Thymus (tissue), 11 donors: ENCODE measurements at regions not wholly inside any gene's neighbourhood (a gene's known extent, or its start where the extent isn't known, plus 50 kb on each side); places are given as distances from the start of the nearest gene placed in this dataset.

ENCODE experiments used
- DNase-seq, 9 donors: peaks; one replicate each; pipeline ENCODE4 v3.0.0-alpha.2; 2013; ENCODE audit warnings: low spot score in 9 of 9, low read depth in 6 of 9, missing footprints in 1 of 9
- H3K27ac ChIP-seq, 2 donors: one replicate each; pipeline ENCODE4 v1.5.1; 2013; ENCODE audit warnings: control low read depth in 1 of 2, low read depth in 1 of 2, low read length in 1 of 2, mild to moderate bottlenecking in 1 of 2, moderate library complexity in 1 of 2
- H3K27me3 ChIP-seq, 2 donors: one replicate each; pipeline ENCODE4 v1.5.1; 2013; ENCODE audit warnings: low read length in 1 of 2; ENCODE audit not compliant: control insufficient read depth in 2 of 2, insufficient read depth in 1 of 2
- H3K36me3 ChIP-seq, 2 donors: one replicate each; pipeline ENCODE4 v1.5.1; 2013; ENCODE audit warnings: low read length in 1 of 2, mild to moderate bottlenecking in 1 of 2, moderate library complexity in 1 of 2; ENCODE audit not compliant: control insufficient read depth in 2 of 2, insufficient read depth in 2 of 2
- H3K4me1 ChIP-seq, 2 donors: one replicate each; pipeline ENCODE4 v1.5.1; 2013; ENCODE audit warnings: low read length in 2 of 2; ENCODE audit not compliant: control insufficient read depth in 2 of 2, insufficient read depth in 2 of 2
- H3K4me3 ChIP-seq, 2 donors: one replicate each; pipeline ENCODE4 v1.5.1; 2013; ENCODE audit warnings: low read length in 2 of 2, control low read depth in 1 of 2, mild to moderate bottlenecking in 1 of 2
- H3K9me3 ChIP-seq, 2 donors: one replicate each; pipeline ENCODE4 v1.5.1; 2013; ENCODE audit warnings: low read length in 1 of 2, mild to moderate bottlenecking in 1 of 2; ENCODE audit not compliant: control insufficient read depth in 2 of 2, insufficient read depth in 1 of 2
- WGBS: extraction: QIAGEN DNeasy Blood & Tissue Kit; methylation state at CpG from one replicate; pipeline ENCODE4 v1.1.7; 2013; 5-methylcytosine and 5-hydroxymethylcytosine counted together
- donor health status: healthy.

GRCh38 chr6:40754461-40755045 lies 167.4 kb upstream of the LRFN2 start:
- no peak for DNase-seq
- no peak overlapping the region for H3K4me3 ChIP-seq

GRCh38 chr6:40753675-40754448 lies 166.7 kb upstream of the LRFN2 start:
- no peak for DNase-seq
- Histone ChIP-seq H3K4me3 (no peak overlapping the region), H3K27me3 (peaks cover 22 to 63% of the 10 kb centered on the region in 2 donors), H3K4me1 (no peaks in the 10 kb centered on the region), H3K27ac (no peak overlapping the region), H3K36me3 (no peaks in the 10 kb centered on the region), H3K9me3 (no peaks in the 10 kb centered on the region)
- WGBS: 61% methylated on average over 3 of the region's 3 CpGs

More at GRCh38 chr6:40754461-40755045, 167.4 kb upstream of the LRFN2 start:
- 17% methylated on average over 30 of the region's 30 CpGs for WGBS
- Histone ChIP-seq H3K27ac (no peak overlapping the region), H3K9me3 (no peaks in the 10 kb centered on the region), H3K4me1 (no peaks in the 10 kb centered on the region), H3K27me3 (peaks cover 22 to 63% of the 10 kb centered on the region in 2 donors), H3K36me3 (no peaks in the 10 kb centered on the region)

DNA sequence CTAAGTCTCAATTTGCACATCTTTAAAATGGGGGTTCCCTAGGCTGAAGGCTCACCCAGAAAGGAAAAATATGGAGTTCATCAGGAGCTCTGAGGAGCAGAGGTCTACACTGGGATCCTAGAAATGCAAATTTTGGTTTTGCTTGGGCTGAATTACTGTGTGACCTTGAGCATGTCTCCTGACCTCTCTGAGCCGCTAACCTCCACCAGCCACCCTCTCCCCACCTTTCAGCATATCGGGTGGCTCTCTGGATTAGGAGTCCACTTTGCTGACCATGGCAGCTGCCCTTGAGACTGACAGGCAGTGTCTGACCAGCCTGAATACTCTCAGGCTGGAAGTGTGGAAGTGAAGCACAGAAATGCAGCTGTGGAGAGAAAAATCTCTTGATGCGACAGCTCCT lies 165.9 kb upstream of the LRFN2 start:
- Histone ChIP-seq H3K4me3 (no peak overlapping the region), H3K27ac (no peak overlapping the region), H3K4me1 (no peaks in the 10 kb centered on the region), H3K27me3 (peaks cover 22 to 63% of the 10 kb centered on the region in 2 donors), H3K9me3 (no peaks in the 10 kb centered on the region), H3K36me3 (no peaks in the 10 kb centered on the region)
- 96% methylated on average over 3 of the region's 3 CpGs for WGBS
- no peak for DNase-seq

DNA sequence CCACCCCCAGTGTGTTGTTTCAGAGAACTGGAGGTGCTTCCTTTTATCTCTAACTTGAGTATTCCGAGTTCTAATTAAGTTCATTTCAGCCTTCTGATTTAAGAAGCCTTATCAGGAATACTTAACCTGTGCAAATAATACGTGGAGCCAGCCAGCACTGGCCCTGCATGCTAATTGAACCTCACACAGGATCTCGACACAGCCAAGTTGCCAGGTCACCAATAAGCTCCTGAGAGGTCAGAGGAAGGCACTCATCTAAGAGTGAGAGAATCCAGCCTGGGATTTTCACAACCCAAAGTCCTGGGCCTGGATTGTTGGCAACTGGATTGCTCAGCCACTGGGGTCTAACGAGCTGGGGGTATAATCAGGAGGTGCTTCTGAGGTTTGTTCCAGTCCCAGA lies 157.7 kb upstream of the LRFN2 start:
- 73% methylated on average over 4 of the region's 4 CpGs for WGBS
- H3K4me1 ChIP-seq: no peaks in the 10 kb centered on the region
- no peak overlapping the region for H3K27ac ChIP-seq
- no peaks in the 10 kb centered on the region for H3K36me3 ChIP-seq
- H3K4me3 ChIP-seq: no peak overlapping the region
- DNase-seq: no peak
- peaks cover 0 to 5% of the 10 kb centered on the region in 2 donors for H3K27me3 ChIP-seq
- no peaks in the 10 kb centered on the region for H3K9me3 ChIP-seq

GRCh38 chr6:40743690-40744446 lies 156.7 kb upstream of the LRFN2 start:
- no peaks in the 10 kb centered on the region for H3K36me3 ChIP-seq
- H3K4me1 ChIP-seq: no peaks in the 10 kb centered on the region
- DNase-seq: no peak
- H3K27ac ChIP-seq: no peak overlapping the region
- WGBS: 92% methylated on average over 17 of the region's 17 CpGs
- no peak overlapping the region for H3K4me3 ChIP-seq
- H3K9me3 ChIP-seq: no peaks in the 10 kb centered on the region
- H3K27me3 ChIP-seq: peaks cover 0 to 5% of the 10 kb centered on the region in 2 donors

DNA sequence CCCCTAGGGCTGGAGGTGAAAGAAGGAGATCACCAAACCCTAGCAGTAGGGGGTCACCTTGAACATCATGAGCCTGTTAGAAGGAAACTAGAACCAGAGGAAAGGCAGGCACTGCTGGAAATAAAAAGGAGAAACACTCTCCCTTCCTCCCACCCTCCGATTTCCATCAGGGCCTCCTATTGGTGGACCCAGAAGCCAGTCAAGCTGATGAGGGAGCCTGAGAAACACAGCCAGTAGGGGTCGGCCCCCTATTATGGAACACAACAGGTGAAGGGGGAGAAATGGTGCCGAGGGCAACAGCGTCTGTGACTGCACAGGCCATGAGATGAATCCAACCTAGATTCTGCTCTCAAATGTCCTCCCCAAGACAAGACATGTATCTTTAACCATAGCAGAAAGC lies 156.1 kb upstream of the LRFN2 start:
- Histone ChIP-seq H3K27ac (no peak overlapping the region), H3K4me3 (no peak overlapping the region), H3K27me3 (peaks cover 0 to 3% of the 10 kb centered on the region in 2 donors), H3K36me3 (no peaks in the 10 kb centered on the region), H3K9me3 (no peaks in the 10 kb centered on the region), H3K4me1 (no peaks in the 10 kb centered on the region)
- no peak for DNase-seq
- WGBS: 83% methylated on average over 4 of the region's 4 CpGs

DNA sequence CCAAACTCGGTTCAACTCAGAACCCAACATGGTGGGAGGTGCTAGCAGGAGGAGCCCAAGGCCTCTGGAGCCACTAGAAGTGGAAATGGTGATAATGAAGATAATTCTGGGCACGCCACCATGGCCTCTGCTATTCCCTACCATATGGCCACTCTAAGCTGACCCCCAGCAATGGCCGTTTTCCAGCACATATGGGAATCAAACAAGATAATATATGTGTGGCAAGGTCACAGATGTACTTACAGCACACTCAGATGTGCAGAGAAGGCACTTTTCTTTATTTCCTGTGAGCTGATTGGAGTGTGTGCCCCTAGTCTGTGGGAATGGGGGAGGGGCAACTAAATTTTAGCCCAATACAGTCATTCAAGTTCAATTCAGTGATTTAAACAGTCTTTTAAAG lies 153.4 kb upstream of the LRFN2 start:
- WGBS: 85% methylated on average over 3 of the region's 3 CpGs
- H3K4me3 ChIP-seq: no peak overlapping the region

DNA sequence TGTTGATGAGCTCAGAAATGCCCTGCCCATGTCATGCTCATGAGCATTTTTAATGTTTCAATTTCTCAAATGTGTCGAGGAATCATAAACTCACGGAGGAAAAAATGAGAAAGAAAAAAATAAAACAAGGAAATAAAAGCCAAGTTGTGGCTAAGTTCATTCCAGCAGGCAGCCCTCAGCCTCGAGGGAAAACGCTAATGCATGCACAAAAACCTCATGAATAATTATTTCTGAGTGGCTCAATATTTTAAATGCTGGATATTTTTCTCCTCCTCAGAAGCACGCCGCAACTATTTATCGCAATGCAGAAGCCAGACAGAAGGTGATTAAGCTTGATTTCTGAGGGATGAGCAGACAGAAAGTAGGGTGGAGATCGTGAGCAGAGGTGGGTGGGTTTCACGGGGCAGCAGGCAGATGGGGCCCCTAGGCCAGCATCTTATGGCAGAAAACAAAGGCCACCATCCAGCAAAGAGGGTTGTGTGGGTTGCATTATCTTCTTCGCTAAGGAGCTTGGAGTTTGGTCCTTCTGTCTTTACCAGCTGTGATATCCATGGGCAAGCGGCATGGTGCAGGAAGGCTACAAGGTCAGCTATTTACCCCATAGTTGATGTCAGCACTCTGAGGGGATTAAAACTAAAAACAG lies 151.5 kb upstream of the LRFN2 start:
- no peak for DNase-seq
- WGBS: 90% methylated on average over 11 of the region's 11 CpGs
- Histone ChIP-seq H3K27ac (no peak overlapping the region), H3K4me3 (no peak overlapping the region), H3K4me1 (no peaks in the 10 kb centered on the region), H3K9me3 (no peaks in the 10 kb centered on the region), H3K36me3 (no peaks in the 10 kb centered on the region), H3K27me3 (peaks cover 0 to 10% of the 10 kb centered on the region in 2 donors)

More for the DNA sequence above, 153.4 kb upstream of the LRFN2 start:
- H3K27me3 ChIP-seq: peaks cover 0 to 5% of the 10 kb centered on the region in 2 donors
- H3K9me3 ChIP-seq: no peaks in the 10 kb centered on the region
- H3K27ac ChIP-seq: no peak overlapping the region
- H3K36me3 ChIP-seq: no peaks in the 10 kb centered on the region
- H3K4me1 ChIP-seq: no peaks in the 10 kb centered on the region
- no peak for DNase-seq

GRCh38 chr6:40735521-40735920 lies 148.4 kb upstream of the LRFN2 start:
- H3K27ac ChIP-seq: no peak overlapping the region
- H3K9me3 ChIP-seq: no peaks in the 10 kb centered on the region
- WGBS: 83% methylated on average over 7 of the region's 7 CpGs
- no peak overlapping the region for H3K4me3 ChIP-seq
- H3K27me3 ChIP-seq: peaks cover 0 to 10% of the 10 kb centered on the region in 2 donors
- H3K4me1 ChIP-seq: no peaks in the 10 kb centered on the region
- DNase-seq: no peak
- no peaks in the 10 kb centered on the region for H3K36me3 ChIP-seq
